SK-N-SH treated with all-trans-retinoic acid at 6 μM for 48 hours (cell line): ENCODE measurements at regions not wholly inside any gene's neighbourhood (a gene's known extent, or its start where the extent isn't known, plus 50 kb on each side); places are given as distances from the start of the nearest gene placed in this dataset.

ENCODE experiments used
- ATAC-seq: fragments of 200-7000 bp; cut with Tn5 transposase; 3 replicates; pipeline ENCODE4 v1.9.1; 2020; ENCODE audit warnings: mild to moderate bottlenecking, moderate library complexity
- ARNTL ChIP-seq: fragments of 450-650 bp; formaldehyde crosslinking; IDR thresholded peaks from 2 replicates; pipeline ENCODE4 v1.5.0; 2020; ENCODE audit warnings: low read depth, mild to moderate bottlenecking, moderate library complexity, borderline replicate concordance
- CREB5 ChIP-seq: fragments of 250-450 bp; sonication (Bioruptor Pico); IDR thresholded peaks from 2 replicates; pipeline ENCODE4 v1.5.1; 2020; ENCODE audit warnings: low read depth, mild to moderate bottlenecking, moderate library complexity
- CSDC2 ChIP-seq: fragments of 250-450 bp; sonication (Bioruptor Pico); IDR thresholded peaks from 2 replicates; pipeline ENCODE4 v1.5.0; 2020; ENCODE audit warnings: mild to moderate bottlenecking, moderate library complexity
- ESRRG ChIP-seq: fragments of 250-450 bp; sonication (Bioruptor Pico); IDR thresholded peaks from 2 replicates; pipeline ENCODE4 v1.6.1; 2021; ENCODE audit warnings: mild to moderate bottlenecking
- GLIS3 ChIP-seq: fragments of 250-450 bp; sonication (Bioruptor Pico); IDR thresholded peaks from 2 replicates; pipeline ENCODE4 v1.5.0; 2020; ENCODE audit warnings: mild to moderate bottlenecking, moderate library complexity
- ISL1 ChIP-seq: fragments of 250-450 bp; sonication (Bioruptor Pico); IDR thresholded peaks from 2 replicates; pipeline ENCODE4 v2.1.2; 2022; ENCODE audit warnings: mild to moderate bottlenecking, moderate library complexity
- OSR1 ChIP-seq: fragments of 250-450 bp; sonication (Bioruptor Pico); IDR thresholded peaks from 2 replicates; pipeline ENCODE4 v1.8.0; 2022; ENCODE audit warnings: moderate library complexity, mild to moderate bottlenecking, inconsistent platforms
- POU6F1 ChIP-seq: fragments of 250-450 bp; sonication (Bioruptor Pico); IDR thresholded peaks from 2 replicates; pipeline ENCODE4 v1.8.0; 2021; ENCODE audit warnings: low read depth, mild to moderate bottlenecking, moderate library complexity, borderline replicate concordance
- PPARA ChIP-seq: fragments of 250-450 bp; sonication (Bioruptor Pico); IDR thresholded peaks from 2 replicates; pipeline ENCODE4 v1.5.0; 2020; ENCODE audit warnings: mild to moderate bottlenecking, borderline replicate concordance
- SNAI2 ChIP-seq: fragments of 250-450 bp; sonication (Bioruptor Pico); IDR thresholded peaks from 2 replicates; pipeline ENCODE4 v1.5.0; 2020; ENCODE audit warnings: mild to moderate bottlenecking, moderate library complexity
- TSHZ2 ChIP-seq: fragments of 250-450 bp; sonication (Bioruptor Pico); IDR thresholded peaks from 2 replicates; pipeline ENCODE4 v1.5.0; 2020; ENCODE audit warnings: mild to moderate bottlenecking, moderate library complexity
- ZC3H10 ChIP-seq: fragments of 250-450 bp; sonication (Bioruptor Pico); IDR thresholded peaks from 2 replicates; pipeline ENCODE4 v1.5.1; 2021; ENCODE audit warnings: mild to moderate bottlenecking, moderate library complexity
- ZFP3 ChIP-seq: fragments of 250-450 bp; sonication (Bioruptor Pico); IDR thresholded peaks from 2 replicates; pipeline ENCODE4 v1.5.0; 2020; ENCODE audit warnings: mild to moderate bottlenecking, moderate library complexity
- ZFP30 ChIP-seq: fragments of 450-650 bp; formaldehyde crosslinking; IDR thresholded peaks from 2 replicates; pipeline ENCODE4 v1.5.0; 2022; ENCODE audit warnings: mild to moderate bottlenecking, moderate library complexity
- ZNF565 ChIP-seq: fragments of 450-650 bp; formaldehyde crosslinking; conservative IDR thresholded peaks from 2 replicates; pipeline ENCODE4 v1.5.0; 2020; ENCODE audit warnings: low read depth, mild to moderate bottlenecking, moderate library complexity
- ZNF70 ChIP-seq: fragments of 450-650 bp; formaldehyde crosslinking; IDR thresholded peaks from 2 replicates; pipeline ENCODE4 v1.5.0; 2020; ENCODE audit warnings: mild to moderate bottlenecking, moderate library complexity
- ZNF8 ChIP-seq: fragments of 450-650 bp; formaldehyde crosslinking; IDR thresholded peaks from 2 replicates; pipeline ENCODE4 v1.5.0; 2020; ENCODE audit warnings: mild to moderate bottlenecking, moderate library complexity

DNA sequence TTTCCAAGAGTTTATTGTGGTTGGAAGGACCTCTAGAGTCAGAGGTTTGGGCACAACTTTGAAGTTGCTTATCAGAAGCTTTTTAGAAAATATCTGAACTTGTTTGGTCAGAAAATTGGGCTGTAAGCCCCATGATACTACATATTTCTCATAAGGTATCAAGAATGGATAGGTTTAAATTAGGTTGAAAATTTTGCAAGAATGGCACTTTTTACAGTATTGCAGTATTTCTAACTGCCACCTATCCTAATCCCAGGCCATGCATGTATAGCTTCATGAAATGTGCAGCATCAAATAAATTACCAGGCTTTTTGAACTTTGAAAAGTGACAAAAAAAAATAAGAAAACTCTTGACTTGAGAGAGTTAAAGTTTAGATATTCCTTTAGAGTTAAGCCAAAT, 367.2 kb downstream of the FIGN start (continued):
- no peak for TF ChIP-seq TSHZ2 (CRISPR knock-in tag)

DNA sequence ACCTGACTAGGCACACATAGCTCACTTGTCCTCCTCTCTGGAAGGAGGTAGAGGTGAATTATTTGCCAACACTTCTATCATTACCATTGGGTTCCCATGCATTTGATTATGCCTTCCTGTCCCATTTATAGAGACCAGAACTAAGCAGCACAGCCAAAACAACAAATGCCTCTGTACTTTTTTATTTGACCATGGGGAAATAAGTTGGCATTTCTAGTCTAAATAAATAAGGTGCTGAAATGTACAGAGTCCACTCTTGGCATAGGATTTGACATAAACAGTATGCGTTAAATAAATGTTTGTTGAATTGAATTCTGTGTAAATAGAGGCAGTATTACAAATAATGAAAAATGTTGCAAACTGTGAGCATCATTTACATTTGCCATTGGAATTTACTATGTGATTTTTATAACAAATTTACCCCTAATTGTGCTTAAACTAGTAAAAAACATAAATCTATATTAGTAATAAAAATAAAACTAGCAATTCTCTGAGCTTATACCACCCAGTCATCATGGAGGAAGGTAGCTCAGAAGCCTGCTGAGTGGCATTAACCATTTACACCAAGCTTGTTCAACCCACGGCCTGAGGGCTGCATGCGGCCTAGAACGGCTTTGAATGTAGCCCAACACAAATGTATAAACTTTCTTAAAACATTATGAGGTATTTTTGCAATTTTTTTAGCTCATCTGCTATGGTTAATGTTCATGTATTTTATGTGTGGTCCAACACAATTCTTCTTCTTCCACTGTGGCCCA, 367.8 kb downstream of the FIGN start:
- no peak for ATAC-seq
- TF ChIP-seq OSR1 (no peak), POU6F1 (CRISPR knock-in tag) (no peak), ZC3H10 (CRISPR knock-in tag) (no peak), ZFP30 (no peak), GLIS3 (no peak), TSHZ2 (CRISPR knock-in tag) (no peak), ZNF8 (no peak)

- TF ChIP-seq CREB5 (no peak), ZFP3 (CRISPR knock-in tag) (no peak), OSR1 (no peak), POU6F1 (CRISPR knock-in tag) (no peak), ESRRG (CRISPR knock-in tag) (no peak)
- TF ChIP-seq, all 23 proteins: peak for 0
- no peak for ATAC-seq
Measured at GRCh38 chr2:163364736-163365135, 371.1 kb downstream of the FIGN start.

- no peak for ATAC-seq
- TF ChIP-seq TSHZ2 (CRISPR knock-in tag) = no peak
- TF ChIP-seq ZNF70 (CRISPR knock-in tag) = no peak
- TF ChIP-seq ZC3H10 (CRISPR knock-in tag) = no peak
- no peak for TF ChIP-seq ZFP30
- no peak for TF ChIP-seq ZNF8
- no peak for TF ChIP-seq GLIS3
- TF ChIP-seq CSDC2 (CRISPR knock-in tag) = no peak
- TF ChIP-seq POU6F1 (CRISPR knock-in tag) = no peak
- TF ChIP-seq ESRRG (CRISPR knock-in tag) = no peak
- TF ChIP-seq OSR1 = no peak
- TF ChIP-seq SNAI2 = no peak
- TF ChIP-seq ISL1 (CRISPR knock-in tag) = no peak
- TF ChIP-seq PPARA (CRISPR knock-in tag) = no peak
- no peak for TF ChIP-seq ZNF565 (CRISPR knock-in tag)
- TF ChIP-seq CREB5 = no peak
- no peak for TF ChIP-seq ARNTL (CRISPR knock-in tag)
- TF ChIP-seq, all 23 proteins: peak for 0
Measured at GRCh38 chr2:163353551-163353950, 382.3 kb downstream of the FIGN start.
